Peyer's patch (tissue), 4 donors: ENCODE measurements at regions not wholly inside any gene's neighbourhood (a gene's known extent, or its start where the extent isn't known, plus 50 kb on each side); places are given as distances from the start of the nearest gene placed in this dataset.

Source experiments
- CTCF ChIP-seq, 6 experiments: fragments of 450-650 bp in 4 of 6; fragments of 200-600 bp in 2 of 6; sonication (generic) in 1 of 6; IDR thresholded peaks; one replicate each; pipeline ENCODE4 v1.5.1; 2017 to 2019; ENCODE audit warnings: antibody characterized with exemption in 6 of 6, mild to moderate bottlenecking in 3 of 6, moderate library complexity in 1 of 6
- POLR2A ChIP-seq, 2 donors: fragments of 450-650 bp; IDR thresholded peaks; one replicate each; pipeline ENCODE4 v1.5.1; 2017; ENCODE audit warnings: antibody characterized with exemption in 2 of 2, mild to moderate bottlenecking in 2 of 2, moderate library complexity in 2 of 2

GRCh38 chr21:25508364-25508763 is 98.9 kb downstream of the MRPL39 start:
- TF ChIP-seq POLR2A (IDR thresholded peaks at IDR 0.05) (no peak), CTCF (IDR thresholded peaks at IDR 0.05) (no peak)
